ENCODE measurements at regions not wholly inside any gene's neighbourhood (a gene's known extent, or its start where the extent isn't known, plus 50 kb on each side); places are given as distances from the start of the nearest gene placed in this dataset.
"Not testable (repeated sequence)": the region's sequence is repeated elsewhere in the genome, so short reads cannot be mapped to it uniquely, and the experiment has no call there.

- DNase-seq (ENCODE audit: low read depth), result no peak
These were observed 421.9 kb upstream of the TENM3 start for GRCh38 chr4:181821039-181822004.

GRCh38 chr4:181822005-181822375, 421.2 kb upstream of the TENM3 start:
- DNase-seq (ENCODE audit: low read depth), result no peak

GRCh38 chr4:181823183-181823582, 420.0 kb upstream of the TENM3 start:
- DNase-seq (ENCODE audit: low read depth), result no peak

GRCh38 chr4:181823645-181824044, 419.6 kb upstream of the TENM3 start:
- DNase-seq (ENCODE audit: low read depth), result no peak

- DNase-seq (ENCODE audit: low read depth), result no peak
These were observed 417.6 kb upstream of the TENM3 start for GRCh38 chr4:181825564-181825963.

GRCh38 chr4:181827246-181827645, 416.0 kb upstream of the TENM3 start:
- no peak for DNase-seq (ENCODE audit: low read depth)

GRCh38 chr4:181830404-181831035, 412.7 kb upstream of the TENM3 start:
- DNase-seq (ENCODE audit: low read depth), result no peak

GRCh38 chr4:181834071-181834470, 409.1 kb upstream of the TENM3 start:
- DNase-seq (ENCODE audit: low read depth), result no peak

GRCh38 chr4:181835348-181835747, 407.9 kb upstream of the TENM3 start:
- no peak for DNase-seq (ENCODE audit: low read depth)

- no peak for DNase-seq (ENCODE audit: low read depth)
These were observed 404.9 kb upstream of the TENM3 start for GRCh38 chr4:181838253-181838652.

- not testable (repeated sequence) for DNase-seq (ENCODE audit: low read depth)
These were observed 399.4 kb upstream of the TENM3 start for GRCh38 chr4:181843797-181844196.

GRCh38 chr4:181845617-181846016, 397.6 kb upstream of the TENM3 start:
- DNase-seq (ENCODE audit: low read depth), result no peak

GRCh38 chr4:181846934-181847333, 396.3 kb upstream of the TENM3 start:
- DNase-seq (ENCODE audit: low read depth), result no peak

- no peak for DNase-seq (ENCODE audit: low read depth)
These were observed 394.8 kb upstream of the TENM3 start for GRCh38 chr4:181848357-181848756.

GRCh38 chr4:181849472-181849871, 393.7 kb upstream of the TENM3 start:
- DNase-seq (ENCODE audit: low read depth), result no peak

GRCh38 chr4:181853881-181854511, 389.2 kb upstream of the TENM3 start:
- DNase-seq (ENCODE audit: low read depth), result no peak

GRCh38 chr4:181855307-181855706, 387.9 kb upstream of the TENM3 start:
- no peak for DNase-seq (ENCODE audit: low read depth)

GRCh38 chr4:181857471-181857870, 385.7 kb upstream of the TENM3 start:
- DNase-seq (ENCODE audit: low read depth), result not testable (repeated sequence)

GRCh38 chr4:181858741-181859140, 384.5 kb upstream of the TENM3 start:
- DNase-seq (ENCODE audit: low read depth), result no peak

GRCh38 chr4:181859439-181859838, 383.8 kb upstream of the TENM3 start:
- DNase-seq (ENCODE audit: low read depth), result no peak

- DNase-seq (ENCODE audit: low read depth), result no peak
These were observed 383.0 kb upstream of the TENM3 start for GRCh38 chr4:181860157-181860556.

GRCh38 chr4:181860668-181861067, 382.5 kb upstream of the TENM3 start:
- DNase-seq (ENCODE audit: low read depth), result no peak

GRCh38 chr4:181863856-181864255, 379.3 kb upstream of the TENM3 start:
- DNase-seq (ENCODE audit: low read depth), result no peak
